Right lobe of liver (tissue), 6 donors: ENCODE measurements at regions not wholly inside any gene's neighbourhood (a gene's known extent, or its start where the extent isn't known, plus 50 kb on each side); places are given as distances from the start of the nearest gene placed in this dataset.
A peak's percentile ranks its signal among the peaks of the same experiment; 100 is the strongest.
"Not testable (repeated sequence)": the region's sequence is repeated elsewhere in the genome, so short reads cannot be mapped to it uniquely, and the experiment has no call there.

Experiments used
- ATAC-seq, 4 donors: fragments of 200-7000 bp; cut with Tn5 transposase; one replicate each; pipeline ENCODE4 v1.9.1; 2020; ENCODE audit warnings: mild to moderate bottlenecking in 4 of 4, moderate library complexity in 4 of 4
- DNase-seq, 3 donors: peaks; one replicate each; pipeline ENCODE4 v3.0.0-alpha.2; 2020
- H3K27ac ChIP-seq, 3 donors: fragments of 200-600 bp; one replicate each; pipeline ENCODE4 v1.8.0; 2022
- H3K27me3 ChIP-seq, 2 donors: fragments of 200-600 bp; one replicate each; pipeline ENCODE4 v1.8.0; 2022
- H3K36me3 ChIP-seq, 4 donors: fragments of 200-600 bp; sonication (generic) in 1 of 4; one replicate each; pipeline versions ENCODE4 v1.5.1 to v1.8.0; 2017 to 2022; ENCODE audit warnings: control low read depth in 1 of 4
- H3K4me1 ChIP-seq, 4 donors: fragments of 200-600 bp; sonication (generic) in 1 of 4; one replicate each; pipeline versions ENCODE4 v1.5.1 to v1.8.0; 2017 to 2022; ENCODE audit warnings: control low read depth in 1 of 4
- H3K4me3 ChIP-seq, 3 donors: fragments of 200-600 bp; one replicate each; pipeline ENCODE4 v1.8.0; 2022
- H3K9me3 ChIP-seq, 4 donors: fragments of 200-600 bp; sonication (generic) in 1 of 4; one replicate each; pipeline versions ENCODE4 v1.5.1 to v1.8.0; 2017 to 2022; ENCODE audit warnings: control low read depth in 1 of 4
- POLR2A ChIP-seq: fragments of 450-650 bp; IDR thresholded peaks from one replicate; pipeline ENCODE4 v1.6.1; 2017; ENCODE audit warnings: antibody characterized with exemption, mild to moderate bottlenecking
- WGBS: methylation state at CpG from one replicate; pipeline ENCODE4 v1.1.6; 2018; ENCODE audit warnings: low coverage, low lambda C conversion rate; ENCODE audit not compliant: insufficient coverage; ENCODE audit errors: missing lambda C conversion rate; 5-methylcytosine and 5-hydroxymethylcytosine counted together
- intact Hi-C, 2 donors: fragments of 100-400 bp; cut with DNase I; formaldehyde crosslinking; loops; one replicate each; pipeline versions ENCODE4 v1.11.2 to v1.14.1; 2022
- TF ChIP-seq, protein P1 (sequence below), 4 donors: fragments of 200-600 bp in 3 of 4; fragments of 450-650 bp in 1 of 4; IDR thresholded peaks; one replicate each; pipeline versions ENCODE4 v1.5.1 to v1.8.0; 2016 to 2022; ENCODE audit warnings: antibody characterized with exemption in 4 of 4, mild to moderate bottlenecking in 2 of 4
- donor health status: DM: no; HTN: yes; CAD: no.
- donor health status: DM: no; HTN: no; CAD: no.
- donor health status: DM: no; HTN: no; CAD: no.
- donor health status: DM: no; HTN: yes; CAD: no.
- donor health status: DM: no; HTN: yes; CAD: no.

DNA sequence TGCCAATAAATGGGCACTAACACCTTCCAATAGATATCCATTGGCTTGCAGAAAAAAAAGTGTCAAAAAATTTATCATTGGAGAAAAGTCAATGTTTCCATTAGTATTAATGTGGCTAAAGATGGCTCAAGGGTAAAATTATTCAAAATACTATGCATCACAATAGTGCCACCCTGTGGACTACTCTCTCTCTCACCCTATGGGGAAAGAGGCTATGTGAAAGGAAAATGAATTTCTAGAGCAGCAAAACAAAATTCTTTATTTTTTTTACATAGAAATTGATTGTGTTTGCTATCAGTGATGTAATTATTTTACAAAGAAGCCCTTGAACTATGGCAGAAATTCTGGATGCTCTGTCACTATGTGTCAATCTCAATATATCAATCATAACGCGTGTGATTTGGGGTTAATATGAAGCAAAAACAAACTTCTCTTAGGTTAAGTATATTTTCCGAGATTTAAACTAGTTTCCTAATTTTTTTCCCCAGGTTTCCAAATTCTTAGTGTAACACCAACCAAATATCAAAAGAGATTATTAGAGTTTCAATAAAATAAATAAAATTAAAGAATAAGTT, 193.9 kb downstream of the USP22 start:
- intact Hi-C loops, H3K9me3 ChIP-seq, H3K4me3 ChIP-seq, DNase-seq, H3K27me3 ChIP-seq, H3K27ac ChIP-seq, H3K36me3 ChIP-seq, H3K4me1 ChIP-seq: not testable (repeated sequence)
- ATAC-seq, result peak in 3 of 4 donors; percentile 47 to 66 (median 50)
- TF ChIP-seq, protein P1, sequence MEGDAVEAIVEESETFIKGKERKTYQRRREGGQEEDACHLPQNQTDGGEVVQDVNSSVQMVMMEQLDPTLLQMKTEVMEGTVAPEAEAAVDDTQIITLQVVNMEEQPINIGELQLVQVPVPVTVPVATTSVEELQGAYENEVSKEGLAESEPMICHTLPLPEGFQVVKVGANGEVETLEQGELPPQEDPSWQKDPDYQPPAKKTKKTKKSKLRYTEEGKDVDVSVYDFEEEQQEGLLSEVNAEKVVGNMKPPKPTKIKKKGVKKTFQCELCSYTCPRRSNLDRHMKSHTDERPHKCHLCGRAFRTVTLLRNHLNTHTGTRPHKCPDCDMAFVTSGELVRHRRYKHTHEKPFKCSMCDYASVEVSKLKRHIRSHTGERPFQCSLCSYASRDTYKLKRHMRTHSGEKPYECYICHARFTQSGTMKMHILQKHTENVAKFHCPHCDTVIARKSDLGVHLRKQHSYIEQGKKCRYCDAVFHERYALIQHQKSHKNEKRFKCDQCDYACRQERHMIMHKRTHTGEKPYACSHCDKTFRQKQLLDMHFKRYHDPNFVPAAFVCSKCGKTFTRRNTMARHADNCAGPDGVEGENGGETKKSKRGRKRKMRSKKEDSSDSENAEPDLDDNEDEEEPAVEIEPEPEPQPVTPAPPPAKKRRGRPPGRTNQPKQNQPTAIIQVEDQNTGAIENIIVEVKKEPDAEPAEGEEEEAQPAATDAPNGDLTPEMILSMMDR (IDR thresholded peaks at IDR 0.05), result peak; percentile 29 to 50 (median 42)
- 57% methylated on average over 3 of the region's 3 CpGs for WGBS

DNA sequence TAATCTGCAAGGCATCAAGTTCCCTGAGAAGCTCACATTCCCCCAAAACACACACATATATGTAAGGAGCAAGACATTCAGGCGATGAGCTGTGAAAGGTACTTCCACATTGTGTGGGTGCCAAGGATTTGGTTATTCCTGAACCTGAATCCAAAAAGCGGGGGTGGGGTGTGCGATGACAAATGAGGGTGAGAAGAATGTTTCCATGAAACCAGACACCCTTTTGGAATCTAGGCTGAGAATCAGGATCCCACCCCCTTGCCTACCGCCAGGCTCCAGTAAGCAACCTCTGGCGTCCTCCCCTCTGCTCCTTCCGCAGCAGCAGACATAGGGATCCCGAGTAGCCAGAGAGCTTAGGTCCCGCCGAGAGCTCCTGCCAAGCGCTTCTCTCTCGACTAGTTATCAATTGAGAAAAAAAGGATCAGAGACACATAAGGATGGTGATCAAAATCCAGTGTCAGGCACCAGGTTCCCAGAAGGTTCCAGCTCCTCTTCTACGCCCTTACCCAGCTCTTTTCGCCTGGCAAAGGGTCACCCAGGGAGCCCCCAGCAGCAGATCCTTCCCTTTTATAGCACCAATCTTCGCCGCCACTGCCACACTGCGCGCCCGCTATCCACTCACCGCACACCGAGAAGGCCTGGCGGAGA, 191.1 kb downstream of the USP22 start:
- 4% methylated on average over 13 of the region's 21 CpGs for WGBS
- H3K9me3 ChIP-seq, DNase-seq, intact Hi-C loops, ATAC-seq, H3K27ac ChIP-seq, H3K27me3 ChIP-seq, H3K4me1 ChIP-seq, H3K36me3 ChIP-seq, H3K4me3 ChIP-seq: not testable (repeated sequence)

DNA sequence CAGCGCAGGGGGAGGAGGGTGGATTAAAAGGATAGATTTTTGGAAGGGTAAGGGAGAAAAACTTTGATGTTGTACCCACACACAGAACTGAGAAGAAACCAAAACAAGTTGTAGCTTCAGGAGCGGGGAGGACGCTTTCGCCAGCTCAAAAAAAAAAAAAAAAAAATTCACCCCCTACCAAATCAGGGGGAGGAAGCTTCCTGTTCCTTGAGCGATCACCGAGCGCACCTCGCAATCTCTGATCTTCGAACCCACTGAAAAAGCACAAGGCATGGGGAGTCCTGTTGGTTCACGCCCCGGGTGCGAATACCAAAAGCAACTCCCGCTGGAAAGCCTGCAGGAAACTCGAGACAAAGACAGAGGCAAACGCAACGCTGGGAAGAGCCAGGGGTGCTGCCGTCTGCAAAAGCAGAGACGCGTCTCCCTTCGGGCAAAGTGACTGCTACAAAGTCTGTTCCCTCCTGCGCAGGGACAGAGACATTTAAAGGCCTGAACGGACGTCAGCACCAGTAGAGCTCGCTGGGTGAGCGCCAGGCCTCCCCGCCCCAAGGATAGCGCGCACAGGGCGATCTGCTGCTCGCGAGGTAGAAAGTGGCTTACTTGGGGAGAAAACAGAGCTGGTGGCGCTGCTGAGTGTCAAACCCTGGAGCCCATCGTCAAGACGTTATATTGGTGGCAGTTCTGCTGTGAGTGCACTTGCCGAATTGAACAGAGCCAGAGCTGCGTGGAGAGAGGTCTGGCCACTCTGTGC, 190.4 kb downstream of the USP22 start:
- TF ChIP-seq POLR2A, result no peak
- TF ChIP-seq, protein P1 (IDR thresholded peaks at IDR 0.05), result no peak
- ATAC-seq (no peak), DNase-seq (no peak)
- intact Hi-C loops, result no loop called here
- 2% methylated on average over 26 of the region's 36 CpGs for WGBS
- Histone ChIP-seq H3K36me3 (no peaks in the 10 kb centered on the region), H3K4me1 (no peaks in the 10 kb centered on the region), H3K4me3 (no peak overlapping the region), H3K9me3 (no peaks in the 10 kb centered on the region), H3K27me3 (no peaks in the 10 kb centered on the region), H3K27ac (no peak overlapping the region)

DNA sequence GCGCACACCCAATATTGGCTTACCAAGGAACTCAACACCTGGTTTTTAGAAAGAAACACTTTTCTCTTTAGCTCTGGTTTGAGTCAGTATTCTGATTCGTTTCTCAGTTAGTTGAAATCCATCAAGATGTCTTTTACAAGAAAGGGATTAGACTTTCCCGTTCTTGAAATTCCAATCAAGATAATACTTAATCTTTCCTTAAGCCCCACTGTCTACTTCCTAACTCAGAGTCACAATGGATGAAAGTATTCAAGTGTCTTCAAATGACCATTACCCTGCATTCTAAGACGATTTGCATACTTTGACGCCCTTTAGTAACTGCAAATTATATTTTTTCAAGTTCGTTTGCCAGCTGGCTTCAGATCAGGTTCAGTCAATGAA, 189.8 kb downstream of the USP22 start:
- intact Hi-C loops, result no loop called here
- no peak for TF ChIP-seq POLR2A
- TF ChIP-seq, protein P1 (IDR thresholded peaks at IDR 0.05), result no peak
- Histone ChIP-seq H3K27me3 (no peaks in the 10 kb centered on the region), H3K36me3 (no peaks in the 10 kb centered on the region), H3K4me3 (no peak overlapping the region), H3K4me1 (no peaks in the 10 kb centered on the region), H3K9me3 (no peaks in the 10 kb centered on the region), H3K27ac (no peak overlapping the region)
- WGBS, result 15% methylated on average over 5 of the region's 6 CpGs
- ATAC-seq (no peak), DNase-seq (no peak)

DNA sequence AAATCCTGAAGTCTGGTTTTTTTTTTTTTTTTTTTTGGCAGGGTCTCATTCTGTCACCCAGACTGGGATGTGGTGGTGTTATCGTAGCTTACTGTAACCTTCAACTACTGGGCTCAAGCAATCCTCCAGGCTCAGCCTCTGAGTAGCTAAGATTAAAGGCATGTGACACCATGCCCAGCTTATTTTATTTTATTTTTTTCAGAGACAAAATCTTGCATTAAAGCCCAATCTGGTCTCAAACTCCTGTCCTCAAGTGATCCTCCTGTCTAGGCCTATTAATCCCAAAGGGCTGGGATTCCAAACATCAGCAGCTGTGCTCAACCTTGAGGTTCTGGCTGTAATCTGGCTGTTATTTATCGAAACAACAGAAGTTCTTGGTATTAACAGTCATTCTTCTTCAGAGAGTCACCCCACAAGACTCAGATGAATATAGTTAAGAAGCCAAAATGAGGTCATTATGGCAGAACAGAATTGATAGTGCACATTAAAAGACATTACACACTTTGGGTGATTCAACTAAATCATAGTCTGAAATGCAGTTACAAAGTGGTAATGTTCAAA, 186.8 kb downstream of the USP22 start:
- 57% methylated on average over 2 of the region's 2 CpGs for WGBS
- not testable (repeated sequence) for H3K4me1 ChIP-seq

DNA sequence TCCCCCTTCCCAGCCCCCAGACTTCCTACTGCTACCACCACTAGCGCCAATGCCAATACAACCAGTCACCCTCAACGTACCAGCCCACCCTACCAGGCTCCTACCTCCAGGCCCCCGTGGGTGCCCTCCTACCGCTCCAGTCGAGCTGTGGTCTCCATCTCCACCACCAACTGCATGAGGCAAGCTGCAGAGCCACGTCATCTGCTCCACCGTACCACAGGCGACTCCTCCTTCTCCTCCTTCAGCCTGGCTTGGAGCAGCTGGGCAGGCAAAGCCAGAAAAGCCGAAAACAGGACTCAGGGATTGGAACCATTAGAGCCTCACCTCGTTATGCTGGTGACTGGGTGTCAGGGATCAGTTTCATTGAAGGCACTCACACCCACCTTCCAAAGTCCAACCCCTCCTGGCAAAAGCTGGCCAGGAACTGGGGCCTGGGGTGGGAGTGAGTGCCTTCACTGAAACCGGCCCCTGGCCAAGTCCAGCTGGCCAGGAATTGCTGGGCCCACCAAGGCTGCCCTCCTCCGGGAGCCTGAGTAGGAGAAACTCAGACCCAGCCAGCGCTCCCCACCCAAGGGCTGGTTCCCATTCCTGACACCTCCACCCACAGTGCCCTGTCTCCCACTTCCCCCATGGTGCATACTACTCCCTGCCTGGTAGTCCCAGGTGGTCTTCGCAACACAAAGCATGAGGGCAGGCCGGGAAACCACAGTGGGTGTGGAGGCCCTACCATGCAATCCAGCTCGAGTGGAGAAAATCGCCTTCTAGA, 176.2 kb downstream of the USP22 start:
- H3K36me3 ChIP-seq, H3K4me3 ChIP-seq, H3K27ac ChIP-seq, ATAC-seq, H3K27me3 ChIP-seq, H3K9me3 ChIP-seq, H3K4me1 ChIP-seq, intact Hi-C loops: not testable (repeated sequence)
- peak in 1 of 3 donors; percentile 46 for DNase-seq
- WGBS, result 87% methylated on average over 3 of the region's 17 CpGs

More for the DNA sequence above, 186.8 kb downstream of the USP22 start:
- H3K27me3 ChIP-seq, intact Hi-C loops, H3K27ac ChIP-seq, DNase-seq, H3K9me3 ChIP-seq, H3K36me3 ChIP-seq, H3K4me3 ChIP-seq, ATAC-seq: not testable (repeated sequence)

DNA sequence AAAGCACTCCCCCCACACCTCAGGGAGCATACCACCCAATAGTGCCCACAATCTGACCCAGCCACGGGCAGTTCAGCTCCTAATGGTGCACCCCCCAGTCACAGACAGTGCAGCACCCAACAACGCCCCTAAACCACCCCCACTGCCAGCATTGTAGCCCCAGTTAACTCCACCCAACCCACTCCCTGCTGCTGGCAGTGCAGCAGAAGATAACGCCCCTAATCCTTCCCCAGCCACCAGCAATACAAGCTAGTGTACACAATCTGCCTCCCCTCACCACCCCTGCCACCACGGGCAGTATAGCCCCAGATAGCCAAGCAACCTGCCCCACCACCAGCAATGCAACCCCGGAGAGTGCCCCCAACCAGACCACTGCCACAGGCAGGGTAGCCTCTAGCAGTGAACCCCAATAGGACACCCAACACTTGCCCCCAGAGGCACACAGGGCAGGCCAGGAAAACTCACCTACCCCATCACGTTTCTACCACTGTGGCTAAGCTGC, 175.3 kb downstream of the USP22 start:
- H3K36me3 ChIP-seq, H3K9me3 ChIP-seq, ATAC-seq, H3K4me1 ChIP-seq, DNase-seq, H3K4me3 ChIP-seq, H3K27ac ChIP-seq, H3K27me3 ChIP-seq, intact Hi-C loops: not testable (repeated sequence)
- 26% methylated on average over 3 of the region's 6 CpGs for WGBS
